Epithelial cell of esophagus (primary cell): ENCODE measurements at regions not wholly inside any gene's neighbourhood (a gene's known extent, or its start where the extent isn't known, plus 50 kb on each side); places are given as distances from the start of the nearest gene placed in this dataset.

ENCODE experiments used
- DNase-seq: peaks from one replicate; pipeline ENCODE4 v3.0.0; 2010; ENCODE audit warnings: low read depth
- H3K4me3 ChIP-seq: 2 replicates; pipeline ENCODE4 v1.5.1; 2011; ENCODE audit warnings: mild to moderate bottlenecking, low read length, control low read depth
- CTCF ChIP-seq: IDR thresholded peaks from 2 replicates; pipeline ENCODE4 v1.5.1; 2011; ENCODE audit warnings: low read depth, mild to moderate bottlenecking, low read length, control low read depth, inconsistent platforms; ENCODE audit not compliant: insufficient read depth; ENCODE audit errors: missing control alignments

DNA sequence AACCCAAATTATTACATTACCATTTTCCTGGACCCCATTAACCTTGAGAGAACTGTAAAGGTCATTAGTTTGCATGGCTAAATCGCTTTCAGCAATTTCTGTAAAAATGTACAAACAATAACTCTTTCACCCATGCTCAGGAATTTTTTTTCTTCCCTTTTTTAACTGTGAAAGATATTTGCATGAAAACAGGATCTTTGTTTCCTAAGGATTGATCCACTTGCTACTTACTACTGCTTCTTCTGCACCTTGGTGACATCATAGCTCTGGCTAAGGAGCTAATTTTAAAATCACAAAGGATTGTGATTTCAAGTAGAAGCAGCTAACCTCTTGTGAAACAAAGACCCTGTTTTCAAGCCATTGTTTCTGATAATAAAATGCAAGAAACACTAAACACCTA, 274.6 kb upstream of the ESRRG start:
- no peak for DNase-seq
- H3K4me3 ChIP-seq: no peak overlapping the region
- TF ChIP-seq CTCF: no peak

GRCh38 chr1:216997069-216997468, 273.8 kb upstream of the ESRRG start:
- no peak for DNase-seq
- no peak for TF ChIP-seq CTCF
- no peak overlapping the region for H3K4me3 ChIP-seq

DNA sequence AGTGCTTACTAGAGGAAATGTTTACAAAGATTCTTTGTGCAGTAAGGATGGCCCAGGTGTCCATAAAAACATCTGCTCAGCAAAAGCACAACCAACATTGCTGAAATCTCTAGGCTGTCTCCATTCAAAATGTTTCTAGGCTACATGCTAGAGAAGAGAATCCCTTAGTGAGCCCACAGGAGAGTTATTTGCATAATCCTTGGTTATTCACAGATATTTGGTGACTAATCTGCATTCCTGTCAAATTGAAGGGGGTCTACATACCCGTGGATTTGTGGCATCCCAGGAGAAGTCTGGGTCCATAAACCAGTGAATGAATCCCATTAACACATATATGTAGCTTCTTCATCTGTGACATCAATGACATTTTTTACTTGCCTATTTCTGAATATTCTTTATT, 261.3 kb upstream of the ESRRG start:
- H3K4me3 ChIP-seq: no peak overlapping the region
- no peak for TF ChIP-seq CTCF
- DNase-seq: no peak

DNA sequence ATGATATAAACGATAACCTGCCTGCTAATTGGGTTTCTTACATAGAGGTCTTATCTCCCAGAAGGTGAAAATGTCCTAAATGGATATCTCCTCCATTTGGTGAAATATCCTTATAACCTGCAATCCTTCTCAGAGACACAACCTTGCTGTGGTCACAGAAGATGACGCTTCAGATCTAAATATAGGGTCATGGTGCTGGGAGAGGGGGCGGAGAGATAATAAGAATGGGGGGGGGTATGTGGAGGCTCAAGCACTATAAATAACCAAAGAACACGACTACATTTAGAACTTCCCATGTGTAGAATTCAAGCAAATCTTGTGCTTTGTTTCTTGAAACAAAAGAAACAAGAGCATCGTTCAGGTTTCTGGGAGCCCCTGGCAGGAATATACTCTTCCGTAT, 260.6 kb upstream of the ESRRG start:
- TF ChIP-seq CTCF: no peak
- H3K4me3 ChIP-seq: no peak overlapping the region
- DNase-seq: no peak

DNA sequence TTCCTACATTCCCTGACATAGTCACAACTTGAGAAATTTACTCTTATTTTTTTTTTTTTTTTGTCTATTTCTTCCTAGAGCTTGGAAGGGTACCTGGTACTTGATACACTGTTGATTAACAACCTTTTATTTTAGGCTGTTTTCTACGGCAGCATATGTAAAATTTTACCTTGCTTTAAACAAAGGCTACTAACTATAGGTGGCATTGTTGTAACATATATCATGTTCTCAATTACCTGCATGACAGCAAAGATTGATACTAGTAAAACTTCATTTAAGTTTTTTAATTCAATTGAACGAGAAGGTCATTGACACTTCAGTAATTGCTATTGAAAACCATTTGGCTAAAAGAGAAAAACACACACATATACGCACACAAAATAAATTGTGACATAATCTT, 238.3 kb upstream of the ESRRG start:
- peak; percentile 9 for DNase-seq
- TF ChIP-seq CTCF: peak; percentile 9
- no peak overlapping the region for H3K4me3 ChIP-seq

GRCh38 chr1:216960716-216961115, 237.5 kb upstream of the ESRRG start:
- H3K4me3 ChIP-seq: no peak overlapping the region
- DNase-seq: no peak
- TF ChIP-seq CTCF: no peak

- no peak overlapping the region for H3K4me3 ChIP-seq
- no peak for DNase-seq
- TF ChIP-seq CTCF: no peak
Observed at GRCh38 chr1:216958569-216958968, 235.3 kb upstream of the ESRRG start.
